Trophoblast cell (in vitro differentiated cells and primary cell): ENCODE measurements at regions not wholly inside any gene's neighbourhood (a gene's known extent, or its start where the extent isn't known, plus 50 kb on each side); places are given as distances from the start of the nearest gene placed in this dataset.

Experiments
- DNase-seq, 2 donors: peaks; one replicate each; pipeline ENCODE4 v3.0.0-alpha.2; 2016
- H2AFZ ChIP-seq: 2 replicates; pipeline ENCODE4 v1.6.1; 2013; ENCODE audit warnings: low read length, moderate library complexity, mild to moderate bottlenecking; ENCODE audit not compliant: insufficient read depth, poor library complexity
- H2AK5ac ChIP-seq: 2 replicates; pipeline ENCODE4 v1.6.1; 2013; ENCODE audit warnings: mild to moderate bottlenecking, low read length
- H2BK120ac ChIP-seq: 2 replicates; pipeline ENCODE4 v1.6.1; 2013; ENCODE audit warnings: low read length, mild to moderate bottlenecking, moderate library complexity; ENCODE audit not compliant: insufficient read depth, poor library complexity
- H2BK12ac ChIP-seq: 2 replicates; pipeline ENCODE4 v1.6.1; 2013; ENCODE audit warnings: mild to moderate bottlenecking, low read length, moderate library complexity
- H2BK5ac ChIP-seq: 2 replicates; pipeline ENCODE4 v1.6.1; 2013; ENCODE audit warnings: low read length, low read depth, moderate library complexity, mild to moderate bottlenecking; ENCODE audit not compliant: poor library complexity
- H3K14ac ChIP-seq: 2 replicates; pipeline ENCODE4 v1.6.1; 2013; ENCODE audit warnings: mild to moderate bottlenecking, low read length
- H3K18ac ChIP-seq: 2 replicates; pipeline ENCODE4 v1.6.1; 2013; ENCODE audit warnings: mild to moderate bottlenecking, low read length
- H3K23ac ChIP-seq: 2 replicates; pipeline ENCODE4 v1.6.1; 2013; ENCODE audit warnings: low read length
- H3K27ac ChIP-seq: 2 replicates; pipeline ENCODE4 v1.5.1; 2013; ENCODE audit warnings: low read depth, mild to moderate bottlenecking, inconsistent platforms, low read length, moderate library complexity
- H3K27me3 ChIP-seq: 2 replicates; pipeline ENCODE4 v1.6.1; 2013; ENCODE audit warnings: inconsistent platforms, mild to moderate bottlenecking, low read length, moderate library complexity; ENCODE audit not compliant: insufficient read depth
- H3K36me3 ChIP-seq, 2 experiments: 1 replicate in 1 of 2; 2 replicates in 1 of 2; pipeline ENCODE4 v1.6.1; 2013; ENCODE audit warnings: low read length in 2 of 2, mild to moderate bottlenecking in 2 of 2, moderate library complexity in 1 of 2; ENCODE audit not compliant: insufficient read depth in 2 of 2, control insufficient read depth in 1 of 2
- H3K4ac ChIP-seq: 2 replicates; pipeline ENCODE4 v1.6.1; 2013; ENCODE audit warnings: low read depth, mild to moderate bottlenecking, low read length, moderate library complexity
- H3K4me1 ChIP-seq, 2 experiments: 1 replicate in 1 of 2; 2 replicates in 1 of 2; pipeline ENCODE4 v1.6.1; 2013; ENCODE audit warnings: low read length in 2 of 2, mild to moderate bottlenecking in 2 of 2, moderate library complexity in 1 of 2; ENCODE audit not compliant: insufficient read depth in 2 of 2, control insufficient read depth in 1 of 2
- H3K4me2 ChIP-seq: 2 replicates; pipeline ENCODE4 v1.6.1; 2013; ENCODE audit warnings: inconsistent platforms, mild to moderate bottlenecking, low read length, moderate library complexity
- H3K4me3 ChIP-seq: 2 replicates; pipeline ENCODE4 v1.5.1; 2013; ENCODE audit warnings: mild to moderate bottlenecking, low read depth, low read length, inconsistent platforms
- H3K79me1 ChIP-seq: one replicate; pipeline ENCODE4 v1.6.1; 2013; ENCODE audit warnings: low read length
- H3K79me2 ChIP-seq: 2 replicates; pipeline ENCODE4 v1.6.1; 2013; ENCODE audit warnings: low read length, mild to moderate bottlenecking; ENCODE audit not compliant: control insufficient read depth, insufficient read depth, poor library complexity
- H3K9ac ChIP-seq: 2 replicates; pipeline ENCODE4 v1.6.1; 2013; ENCODE audit warnings: mild to moderate bottlenecking, low read length
- H3K9me3 ChIP-seq: 2 replicates; pipeline ENCODE4 v1.6.1; 2013; ENCODE audit warnings: low read depth, mild to moderate bottlenecking, control low read depth, inconsistent platforms, low read length; ENCODE audit not compliant: insufficient read depth
- H4K12ac ChIP-seq: 2 replicates; pipeline ENCODE4 v1.6.1; 2013; ENCODE audit warnings: low read depth, mild to moderate bottlenecking, low read length, moderate library complexity
- H4K8ac ChIP-seq: 2 replicates; pipeline ENCODE4 v1.6.1; 2013; ENCODE audit warnings: low read depth, mild to moderate bottlenecking, low read length, moderate library complexity
- H4K91ac ChIP-seq: one replicate; pipeline ENCODE4 v1.6.1; 2013; ENCODE audit warnings: low read depth, mild to moderate bottlenecking, low read length, moderate library complexity
- WGBS: extraction: QIAGEN DNeasy Blood & Tissue Kit; methylation state at CpG from one replicate; pipeline ENCODE4 v1.1.7; 2013; ENCODE audit warnings: missing lambda C conversion rate; ENCODE audit not compliant: insufficient read length, insufficient coverage; ENCODE audit errors: extremely low coverage; 5-methylcytosine and 5-hydroxymethylcytosine counted together

DNA sequence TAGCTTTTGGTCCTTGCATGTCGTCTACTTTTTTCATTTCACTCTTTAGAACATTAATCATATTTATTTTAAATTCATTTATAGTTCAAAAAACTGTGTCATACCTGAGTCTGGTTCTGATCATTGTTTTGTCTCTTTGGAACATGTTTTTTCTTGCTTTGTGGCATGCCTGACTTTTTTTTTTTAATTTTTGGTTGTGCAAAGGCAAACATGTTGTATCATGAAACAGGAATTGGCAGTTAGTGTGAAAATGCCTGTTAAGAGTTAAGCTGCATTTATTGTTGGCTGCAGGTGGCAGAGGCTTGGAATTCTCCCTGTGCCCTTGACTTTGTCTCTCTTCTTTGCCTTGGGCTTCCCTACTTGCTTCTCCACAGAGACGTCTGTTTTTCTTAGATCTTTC, 525.0 kb upstream of the ADARB2 start:
- H4K8ac ChIP-seq = no peak overlapping the region
- no peak overlapping the region for H3K9ac ChIP-seq
- DNase-seq = no peak
- H3K9me3 ChIP-seq = peaks cover 3% of the 10 kb centered on the region
- no peak overlapping the region for H2BK5ac ChIP-seq
- no peak overlapping the region for H2BK12ac ChIP-seq
- H2AFZ ChIP-seq = no peak overlapping the region
- H3K4me1 ChIP-seq = no peaks in the 10 kb centered on the region
- no peak overlapping the region for H4K12ac ChIP-seq
- H3K4me2 ChIP-seq = no peak overlapping the region
- no peak overlapping the region for H2AK5ac ChIP-seq
- no CpG with 5 or more reads among the region's 2 CpGs for WGBS
- H3K4me3 ChIP-seq = no peak overlapping the region
- H4K91ac ChIP-seq = no peak overlapping the region
- H3K14ac ChIP-seq = no peak overlapping the region
- no peak overlapping the region for H3K27ac ChIP-seq
- no peaks in the 10 kb centered on the region for H3K36me3 ChIP-seq
- H3K79me2 ChIP-seq = no peaks in the 10 kb centered on the region
- H3K23ac ChIP-seq = no peak overlapping the region
- no peak overlapping the region for H3K18ac ChIP-seq
- no peaks in the 10 kb centered on the region for H3K27me3 ChIP-seq
- H3K79me1 ChIP-seq = no peaks in the 10 kb centered on the region
- no peak overlapping the region for H2BK120ac ChIP-seq
- no peak overlapping the region for H3K4ac ChIP-seq

DNA sequence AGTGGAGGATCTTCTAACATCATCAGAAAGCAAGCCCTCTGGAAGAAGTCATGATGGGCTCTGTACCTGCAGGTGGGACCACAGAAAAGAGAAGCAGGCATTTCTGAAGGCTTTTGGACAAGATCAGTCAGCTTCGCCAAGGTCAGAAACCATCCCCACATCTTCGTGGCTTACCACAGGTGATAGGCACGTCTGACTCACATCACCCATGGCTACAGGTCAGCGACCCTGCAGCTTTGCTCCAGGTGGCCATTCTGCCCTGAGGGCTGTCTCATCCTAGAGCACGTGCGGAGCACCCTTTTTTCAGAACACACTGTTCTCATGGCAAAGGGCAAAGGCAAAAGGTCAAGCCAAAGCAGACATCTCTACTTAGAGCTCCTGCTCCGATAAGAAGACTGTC, 518.9 kb upstream of the ADARB2 start:
- Histone ChIP-seq H2BK120ac (no peak overlapping the region), H3K79me2 (no peaks in the 10 kb centered on the region), H4K12ac (no peak overlapping the region), H3K4ac (no peak overlapping the region), H2BK12ac (no peak overlapping the region), H3K18ac (no peak overlapping the region), H4K8ac (no peak overlapping the region), H3K14ac (no peak overlapping the region), H2AFZ (no peak overlapping the region), H2BK5ac (no peak overlapping the region), H3K23ac (no peak overlapping the region), H3K4me3 (no peak overlapping the region), H3K79me1 (no peaks in the 10 kb centered on the region), H2AK5ac (no peak overlapping the region), H3K27me3 (no peaks in the 10 kb centered on the region), H4K91ac (no peak overlapping the region), H3K27ac (no peak overlapping the region), H3K9ac (no peak overlapping the region), H3K36me3 (no peaks in the 10 kb centered on the region), H3K4me2 (no peak overlapping the region), H3K9me3 (peaks cover 3% of the 10 kb centered on the region), H3K4me1 (no peaks in the 10 kb centered on the region)
- DNase-seq = no peak
- WGBS = no CpG with 5 or more reads among the region's 7 CpGs

DNA sequence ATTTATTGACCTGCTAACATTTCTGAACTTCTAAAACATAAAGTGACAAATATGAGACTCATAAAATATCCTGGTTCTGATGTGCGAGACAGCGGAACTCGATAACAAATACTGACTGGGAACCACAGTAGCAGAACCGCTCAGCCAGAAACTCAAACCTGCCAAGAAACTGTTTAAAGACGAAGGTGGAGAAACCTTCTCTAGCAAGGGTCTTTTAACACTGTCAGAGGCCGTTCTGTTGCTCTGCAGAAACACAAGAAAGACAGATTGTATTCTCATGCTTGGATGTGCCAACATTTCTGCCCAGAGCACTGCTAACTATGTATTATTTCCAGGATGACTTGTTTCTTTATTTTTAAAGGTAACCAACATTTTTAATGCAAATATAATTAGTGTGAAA, 514.8 kb upstream of the ADARB2 start:
- no peak overlapping the region for H3K23ac ChIP-seq
- no peak overlapping the region for H4K12ac ChIP-seq
- no peaks in the 10 kb centered on the region for H3K79me2 ChIP-seq
- no peak overlapping the region for H2AFZ ChIP-seq
- H3K4me2 ChIP-seq = no peak overlapping the region
- no peak overlapping the region for H4K8ac ChIP-seq
- H3K36me3 ChIP-seq = no peaks in the 10 kb centered on the region
- H2BK5ac ChIP-seq = no peak overlapping the region
- WGBS = no CpG with 5 or more reads among the region's 6 CpGs
- no peak overlapping the region for H3K9ac ChIP-seq
- no peaks in the 10 kb centered on the region for H3K27me3 ChIP-seq
- DNase-seq = no peak
- no peaks in the 10 kb centered on the region for H3K79me1 ChIP-seq
- no peak overlapping the region for H3K14ac ChIP-seq
- no peak overlapping the region for H2BK12ac ChIP-seq
- H3K4me3 ChIP-seq = no peak overlapping the region
- H3K4ac ChIP-seq = no peak overlapping the region
- H3K18ac ChIP-seq = no peak overlapping the region
- H3K4me1 ChIP-seq = no peaks in the 10 kb centered on the region
- no peak overlapping the region for H2AK5ac ChIP-seq
- H3K27ac ChIP-seq = no peak overlapping the region
- no peaks in the 10 kb centered on the region for H3K9me3 ChIP-seq
- H2BK120ac ChIP-seq = no peak overlapping the region
- no peak overlapping the region for H4K91ac ChIP-seq

DNA sequence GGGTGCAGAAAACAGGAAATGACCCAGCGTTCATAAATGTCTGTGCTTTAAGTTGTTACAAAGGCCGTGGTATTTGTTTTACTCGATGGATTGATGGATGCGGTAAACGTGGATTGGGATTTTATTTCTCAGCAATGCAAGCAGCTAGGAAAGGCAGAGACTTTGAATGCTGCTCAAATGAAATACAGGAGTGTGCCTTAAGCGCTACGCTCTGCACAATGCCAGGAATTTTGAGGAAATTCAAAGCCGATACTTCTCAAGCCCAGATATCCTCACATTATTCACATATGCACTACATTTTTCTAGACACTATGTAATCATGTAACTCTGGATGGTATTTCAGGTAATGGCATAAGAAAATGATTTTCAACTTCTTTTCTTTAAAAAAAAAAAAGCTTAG, 514.3 kb upstream of the ADARB2 start:
- Histone ChIP-seq H2AK5ac (no peak overlapping the region), H3K79me2 (no peaks in the 10 kb centered on the region), H3K23ac (no peak overlapping the region), H2BK5ac (no peak overlapping the region), H4K91ac (no peak overlapping the region), H4K12ac (no peak overlapping the region), H4K8ac (no peak overlapping the region), H2AFZ (no peak overlapping the region), H3K27me3 (no peaks in the 10 kb centered on the region), H3K9me3 (no peaks in the 10 kb centered on the region), H2BK120ac (no peak overlapping the region), H3K27ac (no peak overlapping the region), H3K36me3 (no peaks in the 10 kb centered on the region), H3K9ac (no peak overlapping the region), H3K4ac (no peak overlapping the region), H3K18ac (no peak overlapping the region), H3K4me3 (no peak overlapping the region), H3K4me1 (no peaks in the 10 kb centered on the region), H2BK12ac (no peak overlapping the region), H3K4me2 (no peak overlapping the region), H3K14ac (no peak overlapping the region), H3K79me1 (no peaks in the 10 kb centered on the region)
- no peak for DNase-seq
- no CpG with 5 or more reads among the region's 8 CpGs for WGBS
